ENCODE measurements at regions not wholly inside any gene's neighbourhood (a gene's known extent, or its start where the extent isn't known, plus 50 kb on each side); places are given as distances from the start of the nearest gene placed in this dataset.

DNA sequence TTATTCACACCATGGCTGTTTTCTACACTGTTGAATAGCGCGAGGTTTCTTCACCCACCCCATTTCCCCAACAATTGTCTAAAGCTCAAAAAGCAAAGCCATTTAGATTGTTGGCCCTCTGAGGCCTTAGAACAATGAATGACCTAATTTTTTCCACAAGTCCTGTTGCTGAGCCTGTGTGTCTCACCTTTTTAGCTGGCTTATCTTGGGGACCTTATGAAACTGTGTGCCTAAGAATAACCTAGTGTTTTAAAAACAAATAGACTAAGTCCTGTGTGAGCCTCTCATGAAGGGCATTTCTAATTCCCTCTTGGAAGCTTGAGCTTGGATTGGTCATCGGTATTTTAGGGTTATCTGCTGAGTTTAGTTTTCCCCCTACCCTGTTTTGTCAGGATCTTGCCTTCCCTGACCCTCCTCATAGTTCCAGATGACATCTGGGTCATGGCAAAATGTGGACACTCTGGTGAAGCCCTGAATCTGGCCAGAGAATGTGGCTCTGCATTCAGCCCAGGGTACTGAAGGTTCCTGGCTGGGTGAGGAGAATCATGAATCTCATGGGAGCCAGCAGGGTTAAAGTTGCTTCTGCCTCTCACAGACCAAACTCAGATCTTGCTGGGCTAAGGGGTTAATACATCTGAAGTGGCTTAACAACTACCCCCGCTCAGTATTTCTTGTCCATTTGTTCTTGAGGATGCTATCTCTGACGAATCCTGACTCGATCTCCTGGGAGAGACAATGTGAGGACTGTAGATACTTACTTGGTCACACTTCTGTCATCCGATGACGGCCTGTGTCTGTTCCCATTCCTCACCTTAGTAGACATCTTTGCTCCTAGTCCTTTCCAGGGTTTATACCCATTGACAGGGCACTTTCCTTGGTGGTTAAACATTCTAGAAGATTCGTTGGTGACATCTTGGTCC lies 104.2 kb upstream of the MAP4K3 start:
- Mint-ChIP-seq H3K9me3 (no peaks in the 10 kb centered on the region), H3K4me1 (peaks cover 12% of the 10 kb centered on the region), H3K27me3 (no peaks in the 10 kb centered on the region), H3K4me3 (no peak overlapping the region), H3K27ac (no peak overlapping the region), H3K36me3 (no peaks in the 10 kb centered on the region)

DNA sequence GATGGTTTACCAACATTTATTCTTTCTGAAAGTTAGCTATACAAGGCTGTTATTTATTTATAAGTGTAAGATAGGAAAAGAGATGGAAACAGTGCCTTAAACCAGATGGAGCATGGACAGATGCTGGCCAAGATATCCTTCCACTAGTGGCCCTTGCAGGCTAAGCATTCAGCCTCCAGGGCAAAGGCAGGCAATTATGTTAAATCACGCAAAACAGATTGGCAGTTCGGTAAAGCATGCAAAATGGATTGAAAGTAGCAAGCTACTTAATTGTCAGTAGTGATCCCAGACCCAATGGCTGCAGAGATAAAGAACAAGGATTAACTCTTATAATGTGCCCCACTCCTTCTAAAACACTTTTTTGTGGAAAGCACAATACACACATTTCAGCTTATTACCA lies 105.4 kb upstream of the MAP4K3 start:
- Mint-ChIP-seq H3K27me3 (no peaks in the 10 kb centered on the region), H3K4me3 (no peak overlapping the region), H3K9me3 (no peaks in the 10 kb centered on the region), H3K27ac (no peak overlapping the region), H3K36me3 (no peaks in the 10 kb centered on the region), H3K4me1 (peaks cover 4% of the 10 kb centered on the region)

GRCh38 chr2:39545957-39546356 lies 108.9 kb upstream of the MAP4K3 start:
- Mint-ChIP-seq H3K4me3 (no peak overlapping the region), H3K9me3 (no peaks in the 10 kb centered on the region), H3K36me3 (no peaks in the 10 kb centered on the region), H3K4me1 (no peaks in the 10 kb centered on the region), H3K27ac (no peak overlapping the region), H3K27me3 (no peaks in the 10 kb centered on the region)

DNA sequence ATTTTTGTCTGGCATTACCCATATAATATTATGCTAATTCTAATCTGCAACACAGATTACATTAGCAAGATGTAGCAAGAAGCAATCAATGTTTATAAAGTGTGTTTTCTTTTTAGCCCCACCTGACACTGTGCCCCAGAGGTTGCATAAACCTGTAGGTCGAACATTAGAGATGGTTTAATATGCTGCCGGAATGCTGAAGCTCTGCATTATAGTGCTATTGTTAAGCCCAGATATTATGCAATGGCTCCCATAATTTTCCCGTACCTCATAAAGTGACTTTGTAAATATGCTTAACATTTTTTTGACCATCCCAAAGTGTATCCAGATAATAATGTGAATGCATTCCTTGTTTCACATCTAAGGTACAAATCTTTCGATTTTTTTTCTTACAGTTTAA lies 109.3 kb upstream of the MAP4K3 start:
- Mint-ChIP-seq H3K27ac (no peak overlapping the region), H3K27me3 (no peaks in the 10 kb centered on the region), H3K4me1 (no peaks in the 10 kb centered on the region), H3K9me3 (no peaks in the 10 kb centered on the region), H3K36me3 (no peaks in the 10 kb centered on the region), H3K4me3 (no peak overlapping the region)

GRCh38 chr2:39546937-39547336 lies 109.9 kb upstream of the MAP4K3 start:
- H3K27ac Mint-ChIP-seq: no peak overlapping the region
- H3K27me3 Mint-ChIP-seq: no peaks in the 10 kb centered on the region
- H3K36me3 Mint-ChIP-seq: no peaks in the 10 kb centered on the region
- no peaks in the 10 kb centered on the region for H3K4me1 Mint-ChIP-seq
- H3K4me3 Mint-ChIP-seq: no peak overlapping the region
- no peaks in the 10 kb centered on the region for H3K9me3 Mint-ChIP-seq

DNA sequence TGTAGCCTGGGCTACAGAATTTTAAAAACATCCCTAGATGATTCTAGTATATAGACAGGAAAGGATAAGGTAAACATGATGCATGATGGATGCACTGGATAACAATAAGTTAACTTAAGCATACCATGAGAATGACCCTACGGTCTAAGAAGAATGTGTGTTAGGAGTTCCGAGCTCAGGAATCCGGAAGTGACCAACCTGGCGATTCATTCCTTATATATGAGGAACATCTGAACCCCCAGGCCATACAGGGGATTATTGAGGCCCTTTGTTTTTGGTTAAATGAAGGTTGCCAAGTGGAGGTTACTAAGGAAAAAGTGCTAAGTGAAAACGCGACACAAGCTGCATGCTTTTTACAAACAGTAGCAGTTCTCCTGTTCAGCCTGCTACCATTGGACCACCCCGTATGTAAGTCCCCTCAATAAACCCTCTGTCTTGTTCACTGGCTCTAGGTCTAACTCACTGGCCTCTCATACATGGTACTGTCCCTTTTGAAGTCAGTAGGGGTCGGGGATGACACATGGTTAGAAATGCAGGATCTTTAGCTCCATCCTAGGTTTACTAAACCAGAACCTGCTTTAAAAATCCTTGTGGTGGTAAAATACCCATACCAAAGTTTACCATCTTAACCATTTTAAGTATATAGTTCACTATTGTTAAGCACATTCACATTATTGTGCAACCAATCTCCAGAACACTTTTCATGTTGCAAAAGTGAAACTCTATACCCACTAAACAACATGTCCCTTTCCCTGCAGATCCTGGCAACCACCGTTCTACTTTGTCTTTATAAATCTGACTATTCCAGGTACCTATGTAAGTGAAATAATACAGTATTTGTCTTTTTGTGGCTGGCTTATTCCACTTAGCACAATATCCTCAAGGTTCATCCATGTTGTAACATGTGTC lies 111.0 kb upstream of the MAP4K3 start:
- H3K36me3 Mint-ChIP-seq: no peaks in the 10 kb centered on the region
- no peaks in the 10 kb centered on the region for H3K27me3 Mint-ChIP-seq
- no peak overlapping the region for H3K27ac Mint-ChIP-seq
- no peak overlapping the region for H3K4me3 Mint-ChIP-seq
- no peaks in the 10 kb centered on the region for H3K9me3 Mint-ChIP-seq
- H3K4me1 Mint-ChIP-seq: no peaks in the 10 kb centered on the region

GRCh38 chr2:39549000-39549399 lies 111.9 kb upstream of the MAP4K3 start:
- H3K4me3 Mint-ChIP-seq: no peak overlapping the region
- H3K27ac Mint-ChIP-seq: no peak overlapping the region
- no peaks in the 10 kb centered on the region for H3K27me3 Mint-ChIP-seq
- no peaks in the 10 kb centered on the region for H3K36me3 Mint-ChIP-seq
- H3K9me3 Mint-ChIP-seq: peaks cover 9% of the 10 kb centered on the region
- H3K4me1 Mint-ChIP-seq: no peaks in the 10 kb centered on the region

GRCh38 chr2:39549718-39550464 lies 112.8 kb upstream of the MAP4K3 start:
- Mint-ChIP-seq H3K27ac (no peak overlapping the region), H3K36me3 (no peaks in the 10 kb centered on the region), H3K4me3 (no peak overlapping the region), H3K9me3 (peaks cover 10% of the 10 kb centered on the region), H3K4me1 (no peaks in the 10 kb centered on the region), H3K27me3 (no peaks in the 10 kb centered on the region)

- no peak overlapping the region for H3K27ac Mint-ChIP-seq
- H3K9me3 Mint-ChIP-seq: peaks cover 10% of the 10 kb centered on the region
- no peaks in the 10 kb centered on the region for H3K27me3 Mint-ChIP-seq
Measured at GRCh38 chr2:39550701-39551285, 113.7 kb upstream of the MAP4K3 start.

GRCh38 chr2:39558906-39559305 lies 106.8 kb upstream of the TMEM178A start:
- Mint-ChIP-seq H3K36me3 (no peaks in the 10 kb centered on the region), H3K4me3 (no peak overlapping the region), H3K4me1 (no peaks in the 10 kb centered on the region), H3K27me3 (peaks cover 1% of the 10 kb centered on the region), H3K27ac (no peak overlapping the region), H3K9me3 (peaks cover 9% of the 10 kb centered on the region)

More at GRCh38 chr2:39550701-39551285, 113.7 kb upstream of the MAP4K3 start:
- Mint-ChIP-seq H3K36me3 (no peaks in the 10 kb centered on the region), H3K4me1 (no peaks in the 10 kb centered on the region), H3K4me3 (no peak overlapping the region)

GRCh38 chr2:39563572-39563971 lies 102.1 kb upstream of the TMEM178A start:
- Mint-ChIP-seq H3K4me1 (no peaks in the 10 kb centered on the region), H3K36me3 (no peaks in the 10 kb centered on the region), H3K9me3 (peaks cover 10% of the 10 kb centered on the region), H3K27ac (no peak overlapping the region), H3K4me3 (no peak overlapping the region), H3K27me3 (no peaks in the 10 kb centered on the region)

GRCh38 chr2:39567507-39567906 lies 98.2 kb upstream of the TMEM178A start:
- H3K4me1 Mint-ChIP-seq: no peaks in the 10 kb centered on the region

DNA sequence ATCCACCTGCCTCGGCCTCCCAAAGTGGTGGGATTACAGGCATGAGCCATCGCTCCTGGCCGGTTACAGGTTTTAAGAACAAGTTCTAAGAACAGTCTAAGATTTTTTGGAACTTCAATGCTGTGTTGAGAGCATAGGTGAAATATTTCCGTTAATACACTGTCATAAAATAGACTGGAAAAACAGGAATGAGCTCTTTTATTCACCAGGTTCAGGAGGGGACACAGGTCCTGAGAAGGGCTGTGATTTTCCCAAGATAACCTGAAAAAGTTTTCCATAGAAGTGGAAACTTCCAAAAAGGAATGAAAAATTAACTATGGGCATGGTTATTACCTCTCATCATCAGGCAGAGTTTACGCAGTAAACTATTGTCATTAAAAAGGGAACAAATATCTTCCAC lies 97.6 kb upstream of the TMEM178A start:
- H3K4me3 Mint-ChIP-seq: no peak overlapping the region
- H3K27ac Mint-ChIP-seq: no peak overlapping the region
- H3K27me3 Mint-ChIP-seq: no peaks in the 10 kb centered on the region
- no peaks in the 10 kb centered on the region for H3K4me1 Mint-ChIP-seq
- no peaks in the 10 kb centered on the region for H3K36me3 Mint-ChIP-seq
- peaks cover 5% of the 10 kb centered on the region for H3K9me3 Mint-ChIP-seq

More at GRCh38 chr2:39567507-39567906, 98.2 kb upstream of the TMEM178A start:
- no peak overlapping the region for H3K4me3 Mint-ChIP-seq
- H3K9me3 Mint-ChIP-seq: peaks cover 10% of the 10 kb centered on the region
- no peaks in the 10 kb centered on the region for H3K27me3 Mint-ChIP-seq
- no peaks in the 10 kb centered on the region for H3K36me3 Mint-ChIP-seq
- H3K27ac Mint-ChIP-seq: no peak overlapping the region

DNA sequence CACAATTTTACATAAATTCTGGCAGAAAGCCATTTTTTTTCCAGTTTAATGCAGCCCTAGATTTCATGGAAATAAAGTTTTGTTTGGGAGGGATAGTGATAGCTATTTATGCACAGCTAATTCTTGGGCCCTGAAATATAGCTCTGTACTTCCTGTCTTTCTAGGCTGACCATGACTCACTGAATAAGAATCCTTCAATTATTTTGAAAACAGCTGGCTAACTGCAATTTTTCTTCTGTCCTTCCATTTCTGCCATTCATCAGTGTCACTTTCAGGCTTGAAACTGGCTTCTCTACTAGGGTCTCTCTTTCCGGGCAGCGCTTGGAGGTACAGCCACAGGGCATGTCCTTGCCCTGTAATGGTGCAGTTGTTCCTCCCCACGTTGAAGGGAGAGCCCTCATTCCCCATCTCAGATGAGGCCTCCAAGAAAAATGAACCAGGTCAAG lies 97.1 kb upstream of the TMEM178A start:
- Mint-ChIP-seq H3K27ac (no peak overlapping the region), H3K36me3 (no peaks in the 10 kb centered on the region), H3K9me3 (peaks cover 5% of the 10 kb centered on the region), H3K27me3 (no peaks in the 10 kb centered on the region), H3K4me1 (no peaks in the 10 kb centered on the region), H3K4me3 (no peak overlapping the region)

- H3K4me3 Mint-ChIP-seq: no peak overlapping the region
- no peaks in the 10 kb centered on the region for H3K9me3 Mint-ChIP-seq
- H3K27ac Mint-ChIP-seq: no peak overlapping the region
- no peaks in the 10 kb centered on the region for H3K27me3 Mint-ChIP-seq
- no peaks in the 10 kb centered on the region for H3K36me3 Mint-ChIP-seq
- no peaks in the 10 kb centered on the region for H3K4me1 Mint-ChIP-seq
Measured at GRCh38 chr2:39570130-39570555, 95.6 kb upstream of the TMEM178A start.
